K562 (cell line): ENCODE measurements at regions not wholly inside any gene's neighbourhood (a gene's known extent, or its start where the extent isn't known, plus 50 kb on each side); places are given as distances from the start of the nearest gene placed in this dataset.

Source experiments
- DACH1 ChIP-seq: fragments of 450-650 bp; IDR thresholded peaks from 2 replicates; pipeline ENCODE4 v1.6.1; 2018; ENCODE audit not compliant: partially characterized antibody
- ELF4 ChIP-seq: fragments of 450-650 bp; formaldehyde crosslinking; IDR thresholded peaks from 2 replicates; pipeline ENCODE4 v1.4.0; 2022; ENCODE audit warnings: missing genetic modification characterization
- EZH2 ChIP-seq: IDR thresholded peaks from 2 replicates; pipeline ENCODE4 v1.6.1; 2012; ENCODE audit warnings: low read depth, mild to moderate bottlenecking, inconsistent platforms, low read length, borderline replicate concordance
- HDAC6 ChIP-seq: IDR thresholded peaks from 2 replicates; pipeline ENCODE4 v1.6.1; 2012; ENCODE audit warnings: low read depth, mild to moderate bottlenecking, control low read depth, inconsistent platforms, low read length, moderate library complexity
- HINFP ChIP-seq: fragments of 450-650 bp; conservative IDR thresholded peaks from 2 replicates; pipeline ENCODE4 v1.6.1; 2016; ENCODE audit warnings: missing genetic modification characterization, low read depth, mild to moderate bottlenecking, control low read depth, missing compliant biosample characterization
- HMG20A ChIP-seq: fragments of 450-650 bp; formaldehyde crosslinking; conservative IDR thresholded peaks from 2 replicates; pipeline ENCODE4 v1.4.0; 2020; ENCODE audit warnings: mild to moderate bottlenecking, mixed read lengths
- IRF1 ChIP-seq: sonication (generic); formaldehyde crosslinking; IDR thresholded peaks from 2 replicates; pipeline ENCODE4 v1.8.0; 2022; ENCODE audit warnings: missing genetic modification reagents, mild to moderate bottlenecking, borderline replicate concordance
- STAG1 ChIP-seq: sonication (generic); formaldehyde crosslinking; IDR thresholded peaks from 2 replicates; pipeline ENCODE4 v1.5.0; 2020; ENCODE audit warnings: missing genetic modification reagents, borderline replicate concordance
- ZNF354B ChIP-seq: fragments of 250-450 bp; sonication (Bioruptor Pico); IDR thresholded peaks from 2 replicates; pipeline ENCODE4 v1.4.0; 2020
- TF ChIP-seq, protein P1 (sequence below), 2 experiments: fragments of 450-650 bp in 1 of 2; sonication (generic) in 1 of 2; formaldehyde crosslinking in 1 of 2; IDR thresholded peaks in 1 of 2; conservative IDR thresholded peaks in 1 of 2; 2 replicates each; pipeline versions ENCODE4 v1.6.1 to v1.8.1; 2016 to 2023; ENCODE audit warnings: mild to moderate bottlenecking in 2 of 2, moderate library complexity in 2 of 2, inconsistent platforms in 1 of 2, missing genetic modification reagents in 1 of 2

- TF ChIP-seq ELF4 (CRISPR knock-in tag), result no peak
- no peak for TF ChIP-seq IRF1 (CRISPR knock-in tag)
- TF ChIP-seq HINFP (tag), result no peak
- TF ChIP-seq ZNF354B (CRISPR knock-in tag), result no peak
- TF ChIP-seq, protein P1, sequence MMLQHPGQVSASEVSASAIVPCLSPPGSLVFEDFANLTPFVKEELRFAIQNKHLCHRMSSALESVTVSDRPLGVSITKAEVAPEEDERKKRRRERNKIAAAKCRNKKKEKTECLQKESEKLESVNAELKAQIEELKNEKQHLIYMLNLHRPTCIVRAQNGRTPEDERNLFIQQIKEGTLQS (IDR thresholded peaks at IDR 0.05), result no peak
- TF ChIP-seq, protein P1 (CRISPR knock-in tag; conservative IDR thresholded peaks at IDR 0.05), result no peak
- TF ChIP-seq STAG1 (CRISPR knock-in tag), result no peak
- TF ChIP-seq HMG20A (CRISPR knock-in tag), result no peak
- TF ChIP-seq HDAC6, result no peak
- no peak for TF ChIP-seq EZH2
- TF ChIP-seq DACH1, result no peak
These were observed 673.9 kb upstream of the NR2F2 start for GRCh38 chr15:95656595-95656994.
